ENCODE measurements at regions not wholly inside any gene's neighbourhood (a gene's known extent, or its start where the extent isn't known, plus 50 kb on each side); places are given as distances from the start of the nearest gene placed in this dataset.
"Not testable (repeated sequence)": the region's sequence is repeated elsewhere in the genome, so short reads cannot be mapped to it uniquely, and the experiment has no call there.

GRCh38 chr4:164109503-164109902 is 615.0 kb downstream of the TMA16 start:
- H3K4me3 ChIP-seq (ENCODE audit: low read length) = no peak overlapping the region
- DNase-seq (ENCODE audit: low read depth, low spot score) = no peak

GRCh38 chr4:164115236-164115635 is 620.7 kb downstream of the TMA16 start:
- no peak overlapping the region for H3K4me3 ChIP-seq (ENCODE audit: low read length)
- no peak for DNase-seq (ENCODE audit: low read depth, low spot score)

DNA sequence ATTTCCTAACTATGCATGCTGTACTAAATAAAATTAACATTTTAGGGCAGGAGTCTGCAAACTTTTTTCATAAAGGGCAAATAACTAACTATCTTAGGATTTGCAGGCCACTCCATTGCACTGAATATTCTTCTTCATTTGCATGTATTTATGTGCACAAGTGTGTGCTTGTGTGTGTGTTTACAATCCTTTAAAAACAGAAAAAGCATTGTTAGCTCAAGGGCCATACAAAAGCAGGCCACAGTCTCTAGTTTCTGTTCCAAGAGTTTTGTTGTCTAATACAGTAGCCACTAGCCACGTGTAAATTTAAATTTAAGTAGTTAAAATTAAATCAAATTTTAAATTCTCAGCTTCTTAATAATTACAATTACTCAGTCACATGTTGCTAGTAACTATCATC is 621.8 kb downstream of the TMA16 start:
- DNase-seq (ENCODE audit: low read depth, low spot score) = no peak
- H3K4me3 ChIP-seq (ENCODE audit: low read length) = no peak overlapping the region

GRCh38 chr4:164134388-164134787 is 619.5 kb upstream of the SMIM31 start:
- DNase-seq (ENCODE audit: low read depth, low spot score) = no peak
- no peak overlapping the region for H3K4me3 ChIP-seq (ENCODE audit: low read length)

DNA sequence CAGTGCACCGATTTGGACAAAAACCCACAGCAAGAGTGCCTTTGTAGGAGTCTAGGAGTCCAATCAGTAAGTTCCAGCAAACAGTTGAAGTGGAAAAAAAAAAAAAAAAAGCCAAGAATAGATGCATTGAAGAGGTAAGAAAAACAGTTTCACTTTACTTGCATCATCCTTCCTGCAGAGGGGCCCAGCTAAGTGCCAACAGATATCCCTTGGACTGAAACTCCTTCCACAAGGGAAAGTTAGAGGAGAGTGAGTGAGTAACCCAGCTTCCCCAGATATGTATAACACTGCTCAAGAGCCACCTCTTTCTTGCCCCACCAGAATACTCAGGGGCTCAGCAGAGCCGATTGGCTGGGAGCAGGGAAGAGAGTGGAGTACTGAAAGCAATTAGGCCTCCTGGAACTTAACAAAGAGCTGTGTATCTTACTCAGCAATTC is 617.7 kb upstream of the SMIM31 start:
- no peak overlapping the region for H3K4me3 ChIP-seq (ENCODE audit: low read length)
- DNase-seq (ENCODE audit: low read depth, low spot score) = no peak

GRCh38 chr4:164138521-164138920 is 615.4 kb upstream of the SMIM31 start:
- H3K4me3 ChIP-seq (ENCODE audit: low read length) = no peak overlapping the region
- DNase-seq (ENCODE audit: low read depth, low spot score) = no peak

GRCh38 chr4:164139291-164139690 is 614.6 kb upstream of the SMIM31 start:
- DNase-seq (ENCODE audit: low read depth, low spot score) = no peak
- no peak overlapping the region for H3K4me3 ChIP-seq (ENCODE audit: low read length)

GRCh38 chr4:164141755-164142375 is 612.1 kb upstream of the SMIM31 start:
- DNase-seq (ENCODE audit: low read depth, low spot score); H3K4me3 ChIP-seq (ENCODE audit: low read length): not testable (repeated sequence)

DNA sequence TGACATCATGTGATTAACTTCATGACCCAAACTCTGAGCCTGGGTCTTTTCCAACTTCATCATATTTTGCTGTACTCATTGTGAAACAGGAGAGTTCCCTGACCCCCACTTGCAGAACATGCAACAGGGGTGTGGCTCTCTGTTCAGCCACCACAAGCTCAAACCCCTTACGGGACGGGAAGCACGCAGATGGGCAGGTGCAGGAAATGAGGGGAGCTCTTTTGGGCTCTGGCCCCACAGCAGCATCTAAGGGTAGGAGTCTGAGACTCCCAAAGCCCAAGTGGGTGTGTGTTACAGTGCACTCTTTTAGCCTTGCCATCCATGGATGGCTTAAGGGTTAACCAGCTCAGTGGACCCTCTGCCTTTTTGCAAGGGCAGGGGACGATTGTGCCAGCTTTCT is 599.5 kb upstream of the SMIM31 start:
- no peak for DNase-seq (ENCODE audit: low read depth, low spot score)

DNA sequence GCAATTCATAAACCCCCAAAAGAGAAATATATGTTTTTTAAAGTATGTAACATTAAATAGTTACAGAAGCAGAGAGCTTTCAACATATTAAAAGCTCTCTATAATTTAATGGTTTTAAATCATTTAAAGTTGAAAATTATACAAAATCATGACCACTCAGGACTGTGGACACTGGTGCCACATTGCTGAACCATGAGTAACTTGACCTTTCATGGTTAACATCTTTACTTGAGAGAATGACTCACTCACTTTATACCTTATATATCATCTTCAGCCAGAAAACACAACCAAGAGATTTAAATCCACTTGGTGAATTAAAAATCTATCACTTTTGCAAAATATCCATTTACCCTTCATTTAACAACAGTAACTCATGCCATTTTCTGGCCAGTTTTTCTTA is 584.3 kb upstream of the SMIM31 start:
- DNase-seq (ENCODE audit: low read depth, low spot score) = no peak

More for the DNA sequence above, 599.5 kb upstream of the SMIM31 start:
- H3K4me3 ChIP-seq (ENCODE audit: low read length) = no peak overlapping the region

DNA sequence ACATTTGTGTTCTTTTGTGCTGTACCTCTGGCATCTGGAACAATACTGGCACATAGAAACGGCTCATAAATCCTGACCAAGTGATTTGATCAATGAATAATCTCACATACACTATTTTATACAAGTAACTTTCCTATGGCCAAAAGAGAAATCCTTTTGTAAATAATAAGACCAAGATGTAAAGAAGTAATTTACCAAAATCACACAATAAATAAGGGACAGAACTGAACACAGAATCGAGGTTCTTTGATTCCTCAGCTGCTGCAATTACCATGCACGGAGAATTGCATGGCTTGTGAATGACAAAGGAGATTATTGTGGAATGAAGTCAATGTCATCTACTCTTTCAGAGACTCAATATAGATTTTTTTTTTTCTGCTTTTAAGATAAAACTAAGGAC is 576.8 kb upstream of the SMIM31 start:
- DNase-seq (ENCODE audit: low read depth, low spot score) = no peak
- no peak overlapping the region for H3K4me3 ChIP-seq (ENCODE audit: low read length)

More for the DNA sequence above, 584.3 kb upstream of the SMIM31 start:
- no peak overlapping the region for H3K4me3 ChIP-seq (ENCODE audit: low read length)

DNA sequence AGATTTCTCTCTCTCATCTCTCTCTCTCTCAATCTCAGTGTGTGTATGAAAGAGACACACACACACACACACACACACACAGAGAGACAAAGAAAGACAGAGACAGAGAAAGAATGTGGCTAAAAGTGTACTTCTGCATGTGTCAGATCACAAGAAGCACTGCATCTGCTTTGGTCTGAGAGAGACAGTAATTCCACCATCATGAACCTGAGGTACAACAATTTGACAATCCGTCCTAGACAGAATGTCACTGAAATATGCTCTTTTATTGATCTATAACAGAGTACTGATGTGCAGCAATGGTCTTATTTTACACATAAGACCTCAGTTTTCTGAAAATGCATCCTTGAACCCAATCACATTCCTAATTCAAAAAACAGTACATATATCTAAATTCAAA is 576.2 kb upstream of the SMIM31 start:
- DNase-seq (ENCODE audit: low read depth, low spot score) = no peak

GRCh38 chr4:164188236-164188635 is 565.7 kb upstream of the SMIM31 start:
- no peak overlapping the region for H3K4me3 ChIP-seq (ENCODE audit: low read length)
- DNase-seq (ENCODE audit: low read depth, low spot score) = no peak

More for the DNA sequence above, 576.2 kb upstream of the SMIM31 start:
- no peak overlapping the region for H3K4me3 ChIP-seq (ENCODE audit: low read length)

DNA sequence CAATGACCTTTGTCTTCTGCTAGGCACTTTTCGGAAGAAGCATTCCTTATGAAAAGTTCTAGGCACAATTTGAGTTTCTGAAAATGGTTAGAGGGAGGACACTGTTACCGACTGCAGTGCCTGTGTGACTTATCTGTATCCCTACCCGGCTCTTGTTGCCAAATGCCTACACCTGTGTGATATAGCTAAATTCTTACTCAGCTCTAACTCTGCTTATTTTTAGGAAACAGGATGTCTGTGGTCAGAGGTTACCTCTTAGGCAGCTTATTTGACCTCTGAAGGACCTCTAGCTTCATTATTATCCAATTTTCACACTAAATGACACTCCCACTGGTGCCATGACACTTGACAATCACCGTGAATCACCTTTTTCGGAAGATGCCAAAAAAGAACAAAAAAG is 561.1 kb upstream of the SMIM31 start:
- no peak for DNase-seq (ENCODE audit: low read depth, low spot score)
- no peak overlapping the region for H3K4me3 ChIP-seq (ENCODE audit: low read length)

- DNase-seq (ENCODE audit: low read depth, low spot score) = no peak
- H3K4me3 ChIP-seq (ENCODE audit: low read length) = no peak overlapping the region
These were observed 560.3 kb upstream of the SMIM31 start for GRCh38 chr4:164193676-164194075.

DNA sequence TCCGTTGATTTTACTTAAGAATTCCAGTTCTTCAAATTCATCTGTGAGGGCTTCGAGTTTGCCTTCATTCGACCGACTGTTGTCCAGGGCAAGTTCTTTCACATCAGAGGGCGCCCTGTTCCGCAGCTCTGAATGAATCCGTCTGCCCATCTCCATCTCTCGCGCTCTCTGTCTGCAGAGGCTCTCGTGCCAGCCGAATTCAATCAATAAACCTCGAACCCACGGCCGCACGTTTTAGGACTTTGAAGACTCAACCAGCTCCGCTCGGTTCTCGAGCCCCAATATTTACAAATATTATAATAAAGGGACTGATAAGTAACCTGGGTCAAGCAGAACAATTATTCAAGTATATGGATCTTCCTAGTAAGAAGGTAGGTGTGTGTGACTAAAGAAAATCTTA is 556.4 kb upstream of the SMIM31 start:
- DNase-seq (ENCODE audit: low read depth, low spot score) = no peak
- no peak overlapping the region for H3K4me3 ChIP-seq (ENCODE audit: low read length)

GRCh38 chr4:164203476-164203875 is 550.5 kb upstream of the SMIM31 start:
- H3K4me3 ChIP-seq (ENCODE audit: low read length) = no peak overlapping the region
- no peak for DNase-seq (ENCODE audit: low read depth, low spot score)

DNA sequence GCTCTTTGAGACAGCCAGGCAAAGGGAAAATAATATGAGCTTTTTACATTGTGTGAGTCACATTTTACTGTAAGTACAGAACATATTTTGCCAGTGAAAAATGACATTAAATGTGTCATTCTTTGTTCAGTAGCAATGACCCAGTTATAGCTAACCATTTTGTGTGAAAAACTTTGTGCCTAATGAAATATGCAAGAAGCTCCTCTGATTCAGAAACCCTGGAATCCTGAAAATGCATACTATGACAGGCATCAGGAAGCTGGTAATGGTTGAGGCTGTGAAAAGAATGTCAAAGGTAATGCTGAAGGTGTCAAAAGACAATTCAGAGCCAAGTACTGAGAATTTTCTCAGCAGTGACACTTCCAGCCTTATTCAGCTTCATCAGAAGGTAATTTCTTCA is 549.5 kb upstream of the SMIM31 start:
- no peak for DNase-seq (ENCODE audit: low read depth, low spot score)
- no peak overlapping the region for H3K4me3 ChIP-seq (ENCODE audit: low read length)

DNA sequence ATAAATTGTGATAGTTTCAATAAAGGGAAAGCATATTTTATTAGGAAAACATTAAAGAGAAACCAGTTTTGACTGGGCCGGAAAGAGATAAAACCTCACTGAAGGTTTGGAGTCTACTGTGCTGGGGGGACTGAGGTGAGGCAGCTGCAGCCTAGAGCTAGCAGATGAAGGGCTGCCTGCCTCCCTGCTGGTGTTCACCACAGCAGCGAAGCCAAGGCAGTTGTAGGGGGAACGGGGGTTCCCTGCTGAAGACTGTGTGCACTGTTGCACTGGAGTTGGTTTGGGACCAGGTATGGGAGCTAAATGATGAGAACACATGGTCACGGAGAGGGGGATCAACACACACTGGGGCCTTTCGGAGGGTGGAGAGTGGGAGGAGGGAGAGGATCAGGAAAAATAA is 546.5 kb upstream of the SMIM31 start:
- no peak overlapping the region for H3K4me3 ChIP-seq (ENCODE audit: low read length)
- no peak for DNase-seq (ENCODE audit: low read depth, low spot score)

- DNase-seq (ENCODE audit: low read depth, low spot score) = no peak
- H3K4me3 ChIP-seq (ENCODE audit: low read length) = no peak overlapping the region
These were observed 543.6 kb upstream of the SMIM31 start for GRCh38 chr4:164210377-164210776.

- DNase-seq (ENCODE audit: low read depth, low spot score) = no peak
- no peak overlapping the region for H3K4me3 ChIP-seq (ENCODE audit: low read length)
These were observed 541.8 kb upstream of the SMIM31 start for GRCh38 chr4:164212134-164212533.

- DNase-seq (ENCODE audit: low read depth, low spot score) = no peak
- H3K4me3 ChIP-seq (ENCODE audit: low read length) = no peak overlapping the region
These were observed 541.2 kb upstream of the SMIM31 start for GRCh38 chr4:164212714-164213113.
